HG02870 (cell line): ENCODE measurements at regions not wholly inside any gene's neighbourhood (a gene's known extent, or its start where the extent isn't known, plus 50 kb on each side); places are given as distances from the start of the nearest gene placed in this dataset.
"Not testable (repeated sequence)": the region's sequence is repeated elsewhere in the genome, so short reads cannot be mapped to it uniquely, and the experiment has no call there.

Experiments used
- ATAC-seq: cut with Tn5 transposase; IDR thresholded peaks from one replicate; pipeline ENCODE4 v1.9.1; 2021; ENCODE audit warnings: mild to moderate bottlenecking, moderate library complexity; ENCODE audit not compliant: unreplicated experiment

DNA sequence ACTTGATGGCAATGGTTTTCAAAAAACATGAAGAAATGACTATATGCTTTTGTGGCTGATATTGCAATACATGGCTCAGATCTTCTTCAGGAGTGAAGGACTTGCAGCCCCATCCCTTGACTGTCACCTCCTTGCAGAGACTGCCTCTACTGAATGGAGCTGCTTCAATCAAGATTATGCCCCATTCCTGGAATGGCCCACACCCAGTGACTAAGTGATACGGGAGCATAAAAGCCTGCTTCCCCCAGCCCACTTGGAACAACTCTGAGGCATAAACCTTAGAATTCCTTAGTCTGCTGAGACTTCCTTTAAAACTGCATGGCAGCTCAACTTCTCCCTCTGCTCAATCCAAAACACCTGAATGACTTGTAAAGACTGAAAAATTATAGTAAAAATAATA lies 957.1 kb downstream of the SORCS3 start:
- no peak for ATAC-seq

DNA sequence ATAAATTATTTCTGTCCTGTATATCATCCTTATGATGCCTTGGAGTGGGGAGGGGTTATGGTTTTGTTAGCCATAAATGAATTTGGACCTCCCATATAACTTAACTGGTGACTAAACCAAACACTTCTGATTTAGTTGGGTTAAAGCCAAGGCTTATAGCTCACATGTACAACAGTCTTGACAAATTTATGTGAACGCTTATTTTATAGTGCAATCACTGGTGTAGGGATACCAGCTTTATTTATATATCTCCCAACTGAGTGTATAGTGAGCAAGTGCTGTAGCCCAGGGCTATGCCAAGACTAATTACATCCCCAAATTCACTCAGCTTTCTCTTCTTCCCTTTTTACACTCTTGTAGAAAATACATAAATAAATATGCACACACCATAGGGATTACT lies 956.2 kb downstream of the SORCS3 start:
- ATAC-seq, result no peak

DNA sequence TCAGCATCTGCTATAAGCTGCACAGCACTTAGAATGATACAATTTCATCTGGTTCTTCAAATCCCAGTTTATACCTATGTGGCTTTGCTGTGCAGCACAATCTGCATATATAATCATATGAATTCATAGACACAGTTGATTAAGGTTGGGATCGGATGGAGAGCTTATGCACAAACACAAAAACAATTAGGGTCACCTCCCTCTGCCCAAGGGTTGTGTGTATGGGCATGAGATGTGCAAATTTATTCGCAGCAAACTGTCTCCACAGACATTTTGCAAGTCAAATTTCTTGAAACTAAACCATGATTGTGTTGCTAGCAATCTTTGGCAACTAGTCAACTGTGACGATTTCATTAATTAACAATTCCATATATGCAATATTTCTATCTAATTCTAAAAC lies 955.7 kb downstream of the SORCS3 start:
- ATAC-seq, result no peak

DNA sequence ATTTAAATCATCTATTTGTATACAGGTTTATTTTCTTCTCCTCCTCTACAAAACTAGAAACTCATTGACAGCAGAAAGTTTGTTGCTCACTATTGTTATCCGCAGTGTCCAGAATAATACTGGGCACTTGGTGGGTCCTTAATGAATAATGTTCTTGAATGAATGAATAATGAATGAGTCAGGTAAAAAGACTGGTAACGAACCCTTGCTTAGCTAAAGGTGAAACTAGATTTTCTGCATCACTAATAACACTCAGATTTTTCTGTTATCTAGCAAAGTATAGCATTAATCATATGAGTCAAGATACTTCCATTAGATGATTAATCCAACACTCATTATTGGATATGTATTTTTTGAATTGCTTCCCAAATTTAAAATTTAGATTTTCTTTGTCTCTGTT lies 953.2 kb downstream of the SORCS3 start:
- no peak for ATAC-seq

DNA sequence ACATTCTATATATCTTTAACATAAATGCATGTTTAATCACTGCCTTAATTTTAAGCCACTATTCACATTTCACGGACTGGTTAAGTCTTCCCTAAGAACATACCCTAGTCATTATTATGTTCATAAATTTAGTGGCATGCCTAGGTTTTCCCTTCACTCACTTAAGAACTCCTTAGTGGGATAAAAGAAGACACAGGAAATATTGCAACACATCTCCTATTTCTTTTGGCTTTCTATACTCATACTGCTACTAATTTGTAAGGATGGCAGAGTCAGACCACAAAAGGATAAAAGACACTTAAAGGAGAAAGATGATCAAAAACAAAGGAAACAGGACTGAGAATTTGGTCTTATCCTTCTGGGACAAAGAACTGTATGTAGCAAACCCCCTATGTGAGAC lies 951.4 kb downstream of the SORCS3 start:
- no peak for ATAC-seq

DNA sequence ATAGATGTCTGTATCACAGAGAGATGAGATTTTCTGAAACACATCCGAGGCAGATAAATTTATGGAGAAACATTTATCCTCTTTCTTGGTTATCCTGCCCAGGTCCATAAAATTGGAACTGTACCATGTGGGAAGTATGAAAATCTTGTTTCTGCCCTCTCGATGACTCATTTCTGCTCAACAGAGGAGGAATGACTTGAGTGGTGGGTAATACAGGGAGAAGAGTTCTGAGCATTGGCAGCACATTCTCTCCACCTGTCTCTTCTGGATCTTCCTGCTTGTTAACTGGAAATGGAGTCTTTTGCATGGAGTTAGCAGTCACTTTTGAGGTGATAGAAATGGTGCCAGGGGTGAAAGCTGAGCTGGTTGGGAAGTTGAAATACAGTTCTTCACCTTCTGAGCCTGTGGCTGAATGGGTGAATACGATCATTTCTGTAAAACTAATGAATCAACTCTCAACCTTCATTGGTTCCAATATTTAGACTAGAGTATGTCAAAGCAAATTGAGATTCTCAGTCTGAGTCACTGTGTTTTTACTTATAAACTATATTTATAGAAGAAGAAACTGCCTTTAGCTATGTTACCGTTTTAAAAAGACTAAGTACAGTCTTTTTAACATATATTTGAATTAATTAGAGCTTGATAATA lies 945.5 kb downstream of the SORCS3 start:
- no peak for ATAC-seq

DNA sequence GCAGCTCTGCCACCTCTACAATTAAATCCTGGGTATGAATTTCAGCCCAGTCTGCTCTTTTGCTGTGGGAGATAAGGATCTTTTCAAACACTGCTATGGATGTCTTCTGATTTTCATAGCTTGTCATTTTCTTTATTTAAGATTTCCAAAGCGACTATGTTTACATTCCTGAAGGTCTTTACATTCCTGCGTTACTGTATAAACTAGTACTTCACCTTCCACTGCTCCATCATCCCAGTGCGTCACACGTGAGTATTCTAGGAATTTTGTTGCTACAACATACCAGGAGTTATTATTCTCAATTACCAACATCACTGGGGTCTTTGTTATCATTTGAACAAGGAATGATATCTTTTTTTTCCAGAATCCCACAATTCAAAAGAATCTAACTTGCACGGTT lies 944.7 kb downstream of the SORCS3 start:
- ATAC-seq, result no peak

DNA sequence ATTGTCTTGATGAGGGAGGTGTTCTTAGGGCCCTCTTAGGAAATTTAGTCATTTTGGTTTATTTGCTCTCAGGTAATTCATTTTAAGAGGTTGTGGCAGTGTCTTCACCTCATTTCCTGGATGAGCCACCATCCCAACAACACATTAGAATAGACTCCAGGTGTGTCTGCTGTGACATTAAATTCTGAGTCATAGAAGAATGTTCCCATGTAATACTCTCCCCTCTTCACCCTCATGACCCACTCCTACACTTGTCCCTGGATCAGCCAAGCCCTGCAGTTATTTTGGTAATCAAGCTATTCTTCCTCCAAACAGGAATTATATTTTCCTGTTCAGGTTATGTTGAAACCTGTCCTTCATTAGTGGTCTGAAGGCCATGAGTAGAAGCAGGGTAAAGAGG lies 944.1 kb downstream of the SORCS3 start:
- ATAC-seq, result no peak

DNA sequence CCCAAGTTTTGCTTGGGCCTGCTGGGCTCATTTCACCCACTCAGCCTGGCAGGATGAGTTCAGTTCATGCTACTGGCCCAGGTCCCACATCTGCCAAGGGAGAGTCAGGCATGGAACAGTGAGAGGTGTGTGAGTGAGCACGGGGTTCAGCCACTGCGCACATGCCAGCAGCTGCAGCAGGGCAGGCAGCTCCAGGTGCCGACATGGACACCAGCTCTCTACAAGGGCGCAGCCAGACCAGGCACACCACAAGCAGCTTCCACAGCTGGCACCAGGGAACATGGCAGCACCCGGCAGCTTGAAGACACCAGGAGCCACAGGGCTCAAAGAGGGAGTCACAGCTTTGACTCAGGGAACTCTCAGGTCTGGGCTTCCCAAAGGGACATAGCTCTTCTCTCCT lies 938.0 kb downstream of the SORCS3 start:
- no peak for ATAC-seq

DNA sequence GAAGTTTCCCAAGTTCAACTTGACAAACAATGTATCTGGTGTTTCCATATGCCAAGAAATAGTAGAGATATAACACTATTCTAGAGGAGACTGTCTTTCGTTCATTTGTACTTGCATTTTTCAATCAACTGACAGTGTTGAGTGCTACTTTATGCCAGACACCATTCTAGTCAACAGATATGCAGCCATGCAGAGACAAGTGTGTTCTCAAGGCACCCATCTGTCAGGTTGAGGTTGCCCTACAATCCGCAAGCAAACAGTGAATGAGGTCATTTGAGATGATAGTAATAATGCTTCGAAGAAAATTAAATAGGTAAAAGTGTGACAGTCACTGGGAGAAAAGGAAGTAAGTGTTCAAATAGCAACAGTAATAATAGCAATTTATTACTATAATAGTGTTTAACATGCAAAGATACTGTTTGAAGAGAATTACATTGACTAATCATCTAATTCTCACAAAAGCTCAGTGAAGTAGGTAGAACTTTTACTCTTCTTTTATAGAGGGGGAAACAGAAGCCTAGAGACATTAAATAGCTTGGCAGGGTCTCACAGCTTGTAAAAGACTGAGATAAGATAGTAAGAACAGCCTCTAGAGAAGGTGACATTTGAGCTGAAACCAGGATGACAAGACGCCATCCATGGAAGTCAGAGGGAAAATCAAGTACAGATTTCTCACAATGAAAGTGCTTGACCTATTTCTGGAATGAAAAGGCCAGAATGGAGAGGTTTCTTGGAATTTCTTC lies 936.9 kb downstream of the SORCS3 start:
- no peak for ATAC-seq

DNA sequence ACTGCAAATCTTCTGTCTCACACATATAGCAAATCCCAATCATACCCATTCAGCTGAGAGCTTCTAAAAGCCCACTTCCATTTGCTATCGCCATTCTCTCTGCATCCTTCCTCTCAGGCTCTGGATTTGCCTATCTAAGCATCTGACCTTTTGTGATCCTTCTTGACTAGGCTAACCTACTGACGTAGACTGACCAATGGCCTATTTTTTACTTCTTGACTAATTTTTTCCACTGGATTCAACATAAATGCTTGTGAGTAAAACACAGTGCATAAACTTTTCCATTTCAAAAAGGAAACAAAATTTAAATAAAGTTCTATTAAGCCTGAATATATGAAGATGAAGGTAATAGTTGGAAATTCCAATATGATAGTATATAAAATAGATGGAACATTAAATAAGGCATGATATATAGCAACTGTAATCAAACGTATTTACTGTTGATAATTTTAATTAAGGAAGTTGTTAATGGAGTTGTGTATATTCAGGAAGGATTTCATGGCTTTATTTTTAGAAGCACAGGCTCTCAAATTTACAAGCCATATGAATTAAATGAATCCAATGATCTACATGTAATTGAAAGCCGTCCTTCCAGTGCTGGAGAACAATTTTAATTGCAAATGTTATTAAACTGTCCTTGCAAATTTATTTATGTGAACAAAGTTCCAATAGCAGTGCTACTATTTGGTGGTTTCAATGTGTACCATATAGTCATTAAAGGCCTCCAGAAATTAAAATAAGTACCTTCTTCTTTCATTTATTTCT lies 918.4 kb downstream of the SORCS3 start:
- ATAC-seq, result no peak

DNA sequence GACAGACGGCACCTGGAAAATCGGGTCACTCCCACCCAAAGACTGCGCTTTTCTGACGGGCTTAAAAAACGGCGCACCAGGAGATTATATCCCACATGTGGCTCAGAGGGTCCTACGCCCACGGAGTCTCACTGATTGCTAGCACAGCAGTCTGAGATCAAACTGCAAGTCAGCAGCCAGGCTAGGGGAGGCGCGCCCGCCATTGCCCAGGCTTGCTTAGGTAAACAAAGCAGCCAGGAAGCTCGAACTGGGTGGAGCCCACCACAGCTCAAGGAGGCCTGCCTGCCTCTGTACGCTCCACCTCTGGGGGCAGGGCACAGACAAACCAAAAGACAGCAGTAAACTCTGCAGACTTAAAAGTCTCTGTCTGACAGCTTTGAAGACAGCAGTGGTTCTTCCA lies 909.4 kb downstream of the SORCS3 start:
- not testable (repeated sequence) for ATAC-seq

DNA sequence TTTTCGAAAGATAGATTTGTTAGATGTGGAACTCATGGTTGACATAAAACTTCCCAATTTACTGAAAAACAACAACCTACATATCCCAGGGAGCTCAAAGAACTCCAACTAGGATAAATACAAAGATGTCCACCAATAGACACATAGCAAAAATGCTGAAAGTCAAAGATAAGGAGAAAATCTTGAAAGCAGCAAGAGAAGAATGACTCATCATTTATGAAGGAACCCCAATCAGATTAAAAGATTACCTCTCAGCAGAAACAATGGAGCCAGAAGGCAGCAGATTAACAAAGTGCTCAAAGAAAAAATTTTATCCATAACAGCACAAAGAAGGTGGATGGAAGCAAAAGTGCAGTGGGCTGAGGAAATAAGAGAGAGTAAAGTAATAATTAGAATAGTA lies 908.6 kb downstream of the SORCS3 start:
- no peak for ATAC-seq

DNA sequence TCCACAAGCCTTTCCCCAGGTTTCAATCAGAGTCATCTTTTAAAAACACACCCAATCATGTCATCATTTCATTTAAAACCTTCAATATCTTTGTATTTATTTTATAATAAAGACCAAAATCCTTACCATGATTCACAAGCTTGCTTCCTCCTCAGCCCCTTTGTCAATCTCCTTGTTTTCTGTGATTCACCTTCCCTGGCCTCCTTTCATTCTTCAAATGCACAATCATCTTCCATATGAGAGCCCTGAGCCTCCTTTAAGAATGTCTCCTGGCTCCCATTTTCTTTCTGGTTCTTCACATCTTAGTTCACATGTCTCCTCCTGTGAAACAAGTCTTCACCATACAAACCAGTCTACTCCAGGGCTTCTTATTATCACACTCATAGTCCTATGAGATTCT lies 904.0 kb downstream of the SORCS3 start:
- ATAC-seq, result no peak

DNA sequence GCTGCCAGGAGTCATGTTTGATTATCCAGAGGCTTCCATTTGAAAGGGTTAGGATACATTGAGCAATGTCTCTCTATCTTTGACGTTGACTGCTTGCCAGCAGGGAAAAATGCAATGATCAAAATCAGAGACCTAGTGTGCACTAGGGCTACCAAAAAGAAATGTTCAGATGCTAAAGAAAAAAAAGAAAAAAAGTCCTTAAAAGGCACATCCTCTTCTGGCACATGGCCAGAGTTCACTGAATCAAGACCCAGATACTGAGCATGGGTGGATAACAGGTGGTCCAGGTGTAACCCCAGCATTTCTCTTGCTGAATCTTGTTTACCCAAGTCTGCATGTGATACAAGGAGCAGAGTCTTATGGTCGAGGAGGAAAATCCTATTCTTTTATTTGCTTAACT lies 899.3 kb downstream of the SORCS3 start:
- ATAC-seq, result no peak

DNA sequence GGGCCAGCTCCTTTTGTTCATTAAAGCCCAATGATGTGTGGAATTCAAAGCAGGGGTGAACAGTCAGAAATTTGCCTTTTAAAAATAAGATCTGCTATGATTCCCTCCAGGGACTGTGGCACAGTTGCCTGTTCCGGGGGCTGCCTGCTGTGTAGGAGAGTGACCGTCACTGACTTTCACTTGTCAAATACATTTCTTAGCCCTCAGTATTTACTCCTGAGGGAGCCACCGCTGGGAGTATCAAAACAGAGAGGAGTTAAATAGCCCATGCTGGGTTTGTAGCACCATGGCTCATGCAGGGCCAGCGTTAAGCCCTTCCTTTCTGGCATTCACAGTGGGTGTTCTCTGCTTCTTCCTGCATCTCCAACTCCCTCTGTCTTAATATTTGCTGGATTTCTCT lies 897.8 kb downstream of the SORCS3 start:
- ATAC-seq, result no peak

DNA sequence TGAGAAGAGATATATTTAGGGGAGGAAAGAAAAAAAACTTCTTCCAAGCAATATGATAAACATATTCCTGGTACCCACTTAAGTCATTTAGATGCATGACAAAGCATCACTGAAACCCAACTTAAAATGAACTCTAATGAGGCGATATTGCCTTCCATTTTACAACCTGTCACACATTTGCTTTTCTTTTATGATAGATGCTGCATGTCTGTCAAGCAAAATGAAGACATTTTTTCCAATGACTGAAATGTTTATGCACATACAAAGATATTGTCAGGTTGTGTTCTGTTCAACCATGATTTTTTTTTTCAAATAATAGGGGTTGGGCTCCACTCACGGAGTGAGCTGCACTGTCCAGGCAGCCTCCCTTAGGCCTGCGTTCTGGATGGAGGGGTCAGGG lies 894.4 kb downstream of the SORCS3 start:
- no peak for ATAC-seq

DNA sequence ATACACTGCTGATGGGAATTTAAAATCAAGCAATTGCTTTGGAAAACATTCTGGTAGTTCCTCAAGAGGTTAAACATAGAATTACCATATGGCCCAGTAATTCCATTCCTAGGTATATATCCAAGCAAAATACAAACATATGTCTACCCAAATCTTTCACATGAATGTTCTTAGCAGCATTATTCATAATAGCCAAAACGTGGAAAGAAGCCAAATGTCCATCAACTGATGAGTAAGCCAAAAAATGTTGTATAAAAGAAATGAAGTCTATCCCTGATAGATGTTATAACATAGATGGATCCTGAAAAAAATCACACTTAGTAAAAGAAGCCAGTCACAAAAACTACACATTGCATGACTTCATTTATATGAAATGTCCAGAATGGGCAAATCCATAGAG lies 893.0 kb downstream of the SORCS3 start:
- ATAC-seq, result no peak

DNA sequence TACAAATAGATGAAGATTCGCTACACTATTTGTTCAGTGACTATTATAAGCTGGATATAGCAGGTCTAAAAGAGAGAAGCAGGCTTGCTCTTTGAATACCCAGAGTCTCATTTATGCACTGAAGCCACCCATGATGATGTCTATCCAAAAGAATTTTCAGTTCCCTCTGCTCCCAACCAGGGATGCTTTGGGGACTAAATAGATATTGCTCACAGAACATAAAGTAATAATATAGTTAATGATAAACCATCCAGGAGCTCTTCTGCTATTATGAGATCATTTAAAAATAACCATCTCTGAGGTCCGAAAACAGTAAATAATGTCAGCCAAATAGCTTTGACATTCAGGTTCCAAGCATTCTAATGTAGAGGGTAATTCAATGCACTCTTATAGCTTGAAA lies 875.4 kb downstream of the SORCS3 start:
- no peak for ATAC-seq

DNA sequence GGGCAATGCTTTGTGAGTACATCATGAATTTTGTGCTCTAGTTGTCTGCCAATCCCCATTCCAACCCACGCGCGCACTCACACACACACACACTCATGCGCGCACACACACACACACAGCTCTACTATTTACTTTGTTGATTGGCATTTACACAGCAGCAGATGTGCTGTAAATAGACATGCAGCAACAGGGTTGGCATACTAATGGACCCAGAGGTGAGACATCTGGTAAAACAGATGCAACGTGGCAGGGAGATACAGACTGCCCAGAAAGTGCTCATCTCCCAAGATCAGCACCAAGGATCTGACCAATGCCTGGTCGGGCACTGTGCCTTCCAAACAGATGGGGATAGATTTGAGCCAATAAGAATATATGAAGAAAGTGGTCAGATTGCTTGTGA lies 873.0 kb downstream of the SORCS3 start:
- no peak for ATAC-seq

DNA sequence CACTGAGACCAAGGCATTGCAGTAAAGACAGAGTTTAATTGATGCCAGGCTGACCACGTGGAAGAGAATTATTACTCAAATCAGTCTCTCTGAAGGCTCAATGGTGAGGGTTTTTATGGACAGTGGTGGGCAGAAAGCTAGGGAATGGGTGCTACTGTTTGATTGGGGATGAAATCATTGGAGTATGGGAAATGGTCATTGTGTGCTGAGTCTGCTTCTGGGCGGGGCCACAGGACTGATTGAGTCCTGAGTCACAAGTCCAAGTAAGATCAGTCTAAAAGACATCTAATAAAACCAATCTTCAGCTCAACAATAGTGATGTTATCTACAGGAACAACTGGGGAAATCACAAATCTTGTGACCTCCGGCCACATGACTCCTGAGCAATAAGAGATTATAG lies 868.4 kb downstream of the SORCS3 start:
- no peak for ATAC-seq

DNA sequence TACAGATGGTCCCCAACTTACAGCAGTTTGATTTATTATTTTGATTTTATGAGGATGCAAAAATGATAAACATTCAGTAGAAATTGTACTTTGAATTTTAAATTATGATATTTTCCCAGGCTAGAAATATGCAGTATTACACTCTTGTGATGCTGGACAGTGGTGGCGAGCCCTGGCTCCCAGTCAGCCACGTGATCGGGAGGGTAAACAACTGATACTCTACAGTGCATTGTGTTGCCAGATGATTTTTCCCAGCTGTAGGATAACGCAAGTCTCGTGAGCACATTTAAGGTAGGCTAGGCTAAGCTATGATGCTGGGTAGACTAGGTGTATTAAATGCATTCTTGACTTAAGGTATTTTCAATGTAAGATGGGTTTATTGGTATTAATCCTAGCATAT lies 865.2 kb downstream of the SORCS3 start:
- ATAC-seq, result no peak
